ENCODE measurements at regions not wholly inside any gene's neighbourhood (a gene's known extent, or its start where the extent isn't known, plus 50 kb on each side); places are given as distances from the start of the nearest gene placed in this dataset.

DNA sequence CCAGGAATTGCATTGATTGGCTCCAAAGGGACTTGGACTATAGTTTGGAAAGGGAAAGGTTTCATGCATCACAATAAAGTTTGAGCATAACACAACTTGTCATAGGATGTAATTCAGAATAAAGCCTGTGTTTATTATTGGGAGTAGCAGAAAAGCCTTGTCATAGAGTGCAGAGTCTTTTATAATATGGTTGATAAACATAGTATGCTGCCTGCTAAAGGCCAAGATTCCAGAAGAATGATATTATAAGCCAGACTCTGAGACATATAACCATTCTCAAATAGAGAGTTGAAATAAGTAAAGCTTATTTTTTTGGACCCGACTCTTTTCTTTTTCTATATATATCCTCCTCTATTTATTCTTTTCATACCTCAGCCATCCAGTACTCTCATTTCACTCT lies 207.3 kb downstream of the LRIG3 start:
- H3K27me3 ChIP-seq (replicated peaks in 1 of 4; ENCODE audit: control extremely low read depth in 1 of 4, control insufficient read depth in 3 of 4, insufficient read depth in 4 of 4, low read length in 3 of 4), result no peaks in the 10 kb centered on the region
- H3K79me2 ChIP-seq (ENCODE audit: control insufficient read depth, insufficient read depth, low read length), result no peaks in the 10 kb centered on the region
- H2AFZ ChIP-seq (ENCODE audit: insufficient read depth, low read depth, low read length, poor library complexity, severe bottlenecking), result no peak overlapping the region
- no peaks in the 10 kb centered on the region for H3K4me1 ChIP-seq (ENCODE audit: control insufficient read depth in 2 of 2, insufficient read depth in 2 of 2, low read length in 2 of 2)
- Mint-ChIP-seq H3K27me3 (no peaks in the 10 kb centered on the region), H3K27ac (no peak overlapping the region), H3K9me3 (ENCODE audit: insufficient read depth) (peaks cover 6% of the 10 kb centered on the region), H3K4me3 (no peak overlapping the region), H3K4me1 (no peaks in the 10 kb centered on the region)
- no peak overlapping the region for H3K4me2 ChIP-seq (replicated peaks; ENCODE audit: low read depth, low read length, poor library complexity, severe bottlenecking)
- DNase-seq (no peak), ATAC-seq (ENCODE audit: low read depth) (no peak)
- no peaks in the 10 kb centered on the region for H4K20me1 ChIP-seq (ENCODE audit: control insufficient read depth, insufficient read depth, low read length, poor library complexity, severe bottlenecking)
- H3K9ac ChIP-seq (ENCODE audit: low read length), result no peak overlapping the region
- ChIA-PET CTCF (no interaction called here), POLR2A (no interaction called here)
- H3K36me3 ChIP-seq (replicated peaks in 1 of 2; ENCODE audit: control extremely low read depth in 1 of 2, control insufficient read depth in 1 of 2, extremely low read depth in 1 of 2, insufficient read depth in 2 of 2, low read length in 1 of 2), result no peaks in the 10 kb centered on the region
- peaks cover 0 to 8% (median 1%) of the 10 kb centered on the region in 3 donors for H3K9me3 ChIP-seq (ENCODE audit: control extremely low read depth in 1 of 3, control insufficient read depth in 2 of 3, insufficient read depth in 1 of 3, low read length in 2 of 3)
- no peak for TF ChIP-seq EZH2 (IDR thresholded peaks at IDR 0.05; ENCODE audit: borderline replicate concordance, insufficient read depth, low read depth, low read length, poor library complexity, severe bottlenecking)
- TF ChIP-seq, protein P1, sequence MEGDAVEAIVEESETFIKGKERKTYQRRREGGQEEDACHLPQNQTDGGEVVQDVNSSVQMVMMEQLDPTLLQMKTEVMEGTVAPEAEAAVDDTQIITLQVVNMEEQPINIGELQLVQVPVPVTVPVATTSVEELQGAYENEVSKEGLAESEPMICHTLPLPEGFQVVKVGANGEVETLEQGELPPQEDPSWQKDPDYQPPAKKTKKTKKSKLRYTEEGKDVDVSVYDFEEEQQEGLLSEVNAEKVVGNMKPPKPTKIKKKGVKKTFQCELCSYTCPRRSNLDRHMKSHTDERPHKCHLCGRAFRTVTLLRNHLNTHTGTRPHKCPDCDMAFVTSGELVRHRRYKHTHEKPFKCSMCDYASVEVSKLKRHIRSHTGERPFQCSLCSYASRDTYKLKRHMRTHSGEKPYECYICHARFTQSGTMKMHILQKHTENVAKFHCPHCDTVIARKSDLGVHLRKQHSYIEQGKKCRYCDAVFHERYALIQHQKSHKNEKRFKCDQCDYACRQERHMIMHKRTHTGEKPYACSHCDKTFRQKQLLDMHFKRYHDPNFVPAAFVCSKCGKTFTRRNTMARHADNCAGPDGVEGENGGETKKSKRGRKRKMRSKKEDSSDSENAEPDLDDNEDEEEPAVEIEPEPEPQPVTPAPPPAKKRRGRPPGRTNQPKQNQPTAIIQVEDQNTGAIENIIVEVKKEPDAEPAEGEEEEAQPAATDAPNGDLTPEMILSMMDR (IDR thresholded peaks at IDR 0.05), result no peak
- H3K4me3 ChIP-seq (ENCODE audit: control extremely low read depth in 1 of 5, extremely low read depth in 1 of 5, insufficient read depth in 1 of 5, low read depth in 2 of 5, low read length in 4 of 5), result no peak overlapping the region
- WGBS (ENCODE audit: insufficient coverage), result no CpG with 5 or more reads among the region's 1 CpG
- intact Hi-C loops (cut with micrococcal nuclease), result no loop called here
- no peak overlapping the region for H3K27ac ChIP-seq (ENCODE audit: low read length in 2 of 2)

DNA sequence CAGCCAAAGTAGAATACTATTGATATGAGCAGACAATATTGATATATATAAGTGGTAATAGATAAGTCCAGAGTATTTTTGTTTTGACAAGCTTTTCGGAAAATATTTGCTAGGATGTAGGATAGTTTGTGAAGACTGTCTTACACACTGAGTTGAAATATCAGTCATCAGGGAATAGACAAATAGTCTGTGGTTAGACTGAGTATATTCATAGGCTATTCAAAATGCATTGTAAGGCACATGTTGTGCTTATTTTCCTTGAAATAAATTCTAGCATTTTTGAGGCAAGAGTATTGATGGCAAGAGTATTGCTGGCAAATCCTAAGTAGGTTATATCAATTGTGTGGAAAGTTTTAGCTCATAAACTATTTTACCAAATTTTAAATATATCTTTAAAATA lies 201.1 kb downstream of the LRIG3 start:
- Histone ChIP-seq H3K79me2 (ENCODE audit: control insufficient read depth, insufficient read depth, low read length) (no peaks in the 10 kb centered on the region), H2AFZ (ENCODE audit: insufficient read depth, low read depth, low read length, poor library complexity, severe bottlenecking) (no peak overlapping the region), H3K9me3 (ENCODE audit: control extremely low read depth in 1 of 3, control insufficient read depth in 2 of 3, insufficient read depth in 1 of 3, low read length in 2 of 3) (no peaks in the 10 kb centered on the region), H3K4me1 (ENCODE audit: control insufficient read depth in 2 of 2, insufficient read depth in 2 of 2, low read length in 2 of 2) (no peaks in the 10 kb centered on the region), H3K4me3 (ENCODE audit: control extremely low read depth in 1 of 5, extremely low read depth in 1 of 5, insufficient read depth in 1 of 5, low read depth in 2 of 5, low read length in 4 of 5) (no peak overlapping the region), H3K36me3 (replicated peaks in 1 of 2; ENCODE audit: control extremely low read depth in 1 of 2, control insufficient read depth in 1 of 2, extremely low read depth in 1 of 2, insufficient read depth in 2 of 2, low read length in 1 of 2) (no peaks in the 10 kb centered on the region), H3K27ac (ENCODE audit: low read length in 2 of 2) (no peak overlapping the region), H4K20me1 (ENCODE audit: control insufficient read depth, insufficient read depth, low read length, poor library complexity, severe bottlenecking) (no peaks in the 10 kb centered on the region), H3K27me3 (replicated peaks in 1 of 4; ENCODE audit: control extremely low read depth in 1 of 4, control insufficient read depth in 3 of 4, insufficient read depth in 4 of 4, low read length in 3 of 4) (no peaks in the 10 kb centered on the region), H3K4me2 (replicated peaks; ENCODE audit: low read depth, low read length, poor library complexity, severe bottlenecking) (no peak overlapping the region), H3K9ac (ENCODE audit: low read length) (no peak overlapping the region)
- no peak overlapping the region for H3K4me3 Mint-ChIP-seq
- no CpG with 5 or more reads among the region's 1 CpG for WGBS (ENCODE audit: insufficient coverage)
- CTCF ChIA-PET, result no interaction called here
- POLR2A ChIA-PET, result no interaction called here
- no peak for DNase-seq
- no peak overlapping the region for H3K27ac Mint-ChIP-seq
- ATAC-seq (ENCODE audit: low read depth), result no peak
- TF ChIP-seq, protein P1 (IDR thresholded peaks at IDR 0.05), result no peak
- TF ChIP-seq EZH2 (IDR thresholded peaks at IDR 0.05; ENCODE audit: borderline replicate concordance, insufficient read depth, low read depth, low read length, poor library complexity, severe bottlenecking), result no peak
- H3K27me3 Mint-ChIP-seq, result no peaks in the 10 kb centered on the region
- H3K9me3 Mint-ChIP-seq (ENCODE audit: insufficient read depth), result peaks cover 2% of the 10 kb centered on the region
- intact Hi-C loops (cut with micrococcal nuclease), result no loop called here
- no peaks in the 10 kb centered on the region for H3K4me1 Mint-ChIP-seq

All from B cell (primary cell).